KMS-11 (cell line): ENCODE measurements at regions not wholly inside any gene's neighbourhood (a gene's known extent, or its start where the extent isn't known, plus 50 kb on each side); places are given as distances from the start of the nearest gene placed in this dataset.

ENCODE experiments used
- H2AFZ ChIP-seq: fragments of 200-600 bp; sonication (generic); 2 replicates; pipeline ENCODE4 v1.6.1; 2016; ENCODE audit warnings: antibody characterized with exemption, mixed run types, low read depth
- H3K27ac ChIP-seq: fragments of 200-600 bp; sonication (generic); 2 replicates; pipeline ENCODE4 v1.6.1; 2016; ENCODE audit warnings: mild to moderate bottlenecking, mixed run types
- H3K27me3 ChIP-seq: fragments of 200-600 bp; sonication (generic); 2 replicates; pipeline ENCODE4 v1.6.1; 2017; ENCODE audit warnings: mild to moderate bottlenecking, low read depth, mixed run types, moderate library complexity; ENCODE audit not compliant: insufficient read depth
- H3K36me3 ChIP-seq: fragments of 200-600 bp; sonication (generic); 2 replicates; pipeline ENCODE4 v1.6.1; 2017; ENCODE audit warnings: mild to moderate bottlenecking, mixed run types; ENCODE audit not compliant: insufficient read depth
- H3K4me1 ChIP-seq: fragments of 200-600 bp; sonication (generic); 2 replicates; pipeline ENCODE4 v1.6.1; 2016; ENCODE audit warnings: mild to moderate bottlenecking, low read depth, mixed run types; ENCODE audit not compliant: poor library complexity, severe bottlenecking
- H3K4me2 ChIP-seq: fragments of 200-600 bp; sonication (generic); 2 replicates; pipeline ENCODE4 v1.7.0; 2016; ENCODE audit warnings: mild to moderate bottlenecking, mixed run types
- H3K4me3 ChIP-seq: fragments of 200-600 bp; sonication (generic); IDR thresholded peaks from 2 replicates; pipeline ENCODE4 v1.6.1; 2017; ENCODE audit warnings: low read depth, low read length, mixed read lengths; ENCODE audit not compliant: insufficient read depth
- H3K79me2 ChIP-seq: fragments of 200-600 bp; sonication (generic); 2 replicates; pipeline ENCODE4 v1.6.1; 2016; ENCODE audit warnings: low read depth, mixed run types; ENCODE audit not compliant: insufficient read depth
- H3K9ac ChIP-seq: fragments of 200-600 bp; sonication (generic); 2 replicates; pipeline ENCODE4 v1.6.1; 2016; ENCODE audit warnings: mild to moderate bottlenecking, mixed run types
- H4K20me1 ChIP-seq: fragments of 200-600 bp; sonication (generic); 2 replicates; pipeline ENCODE4 v1.6.1; 2016; ENCODE audit warnings: mild to moderate bottlenecking, mixed run types; ENCODE audit not compliant: insufficient read depth
- TF ChIP-seq, protein P1 (sequence below): fragments of 200-600 bp; sonication (generic); conservative IDR thresholded peaks from 2 replicates; pipeline ENCODE4 v1.6.1; 2017; ENCODE audit warnings: low read depth, mild to moderate bottlenecking, antibody characterized with exemption, low read length, moderate library complexity, mixed read lengths

GRCh38 chr7:109951565-109951928, 1139.4 kb upstream of the LRRN3 start:
- Histone ChIP-seq H3K27me3 (no peaks in the 10 kb centered on the region), H3K4me1 (no peaks in the 10 kb centered on the region), H3K27ac (no peak overlapping the region), H3K4me3 (no peak overlapping the region), H3K9ac (no peak overlapping the region), H3K36me3 (no peaks in the 10 kb centered on the region), H4K20me1 (no peaks in the 10 kb centered on the region), H2AFZ (no peak overlapping the region), H3K4me2 (no peak overlapping the region), H3K79me2 (no peaks in the 10 kb centered on the region)
- TF ChIP-seq, protein P1, sequence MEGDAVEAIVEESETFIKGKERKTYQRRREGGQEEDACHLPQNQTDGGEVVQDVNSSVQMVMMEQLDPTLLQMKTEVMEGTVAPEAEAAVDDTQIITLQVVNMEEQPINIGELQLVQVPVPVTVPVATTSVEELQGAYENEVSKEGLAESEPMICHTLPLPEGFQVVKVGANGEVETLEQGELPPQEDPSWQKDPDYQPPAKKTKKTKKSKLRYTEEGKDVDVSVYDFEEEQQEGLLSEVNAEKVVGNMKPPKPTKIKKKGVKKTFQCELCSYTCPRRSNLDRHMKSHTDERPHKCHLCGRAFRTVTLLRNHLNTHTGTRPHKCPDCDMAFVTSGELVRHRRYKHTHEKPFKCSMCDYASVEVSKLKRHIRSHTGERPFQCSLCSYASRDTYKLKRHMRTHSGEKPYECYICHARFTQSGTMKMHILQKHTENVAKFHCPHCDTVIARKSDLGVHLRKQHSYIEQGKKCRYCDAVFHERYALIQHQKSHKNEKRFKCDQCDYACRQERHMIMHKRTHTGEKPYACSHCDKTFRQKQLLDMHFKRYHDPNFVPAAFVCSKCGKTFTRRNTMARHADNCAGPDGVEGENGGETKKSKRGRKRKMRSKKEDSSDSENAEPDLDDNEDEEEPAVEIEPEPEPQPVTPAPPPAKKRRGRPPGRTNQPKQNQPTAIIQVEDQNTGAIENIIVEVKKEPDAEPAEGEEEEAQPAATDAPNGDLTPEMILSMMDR = no peak

- H3K27me3 ChIP-seq = no peaks in the 10 kb centered on the region
- H2AFZ ChIP-seq = no peak overlapping the region
- no peak overlapping the region for H3K4me3 ChIP-seq
- H3K4me1 ChIP-seq = no peaks in the 10 kb centered on the region
- no peak overlapping the region for H3K9ac ChIP-seq
- H3K79me2 ChIP-seq = no peaks in the 10 kb centered on the region
- no peaks in the 10 kb centered on the region for H3K36me3 ChIP-seq
- no peaks in the 10 kb centered on the region for H4K20me1 ChIP-seq
- H3K4me2 ChIP-seq = no peak overlapping the region
- TF ChIP-seq, protein P1 = no peak
- no peak overlapping the region for H3K27ac ChIP-seq
Measured at GRCh38 chr7:109955986-109956385, 1134.9 kb upstream of the LRRN3 start.

DNA sequence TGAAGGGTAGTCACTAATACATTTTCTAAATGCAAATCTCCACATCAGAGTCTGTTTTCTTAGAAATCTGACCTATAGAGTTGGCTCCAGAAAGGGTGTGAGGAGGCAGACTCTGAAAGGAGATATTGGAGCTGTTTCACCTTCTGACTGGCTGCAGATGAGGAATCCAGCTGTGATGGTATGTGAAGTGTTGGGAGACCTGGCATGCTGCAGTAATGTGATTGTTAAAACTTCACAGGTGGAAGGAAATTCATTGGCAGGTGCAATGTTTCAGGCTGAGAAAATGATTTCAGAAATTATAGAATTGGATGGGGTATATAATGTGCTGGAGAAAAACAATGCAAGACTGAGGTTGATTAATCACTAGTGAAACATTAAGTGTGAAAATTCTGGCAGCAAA, 1134.0 kb upstream of the LRRN3 start:
- Histone ChIP-seq H3K27ac (no peak overlapping the region), H3K4me1 (no peaks in the 10 kb centered on the region), H4K20me1 (no peaks in the 10 kb centered on the region), H3K27me3 (no peaks in the 10 kb centered on the region), H3K36me3 (no peaks in the 10 kb centered on the region), H3K4me2 (no peak overlapping the region), H3K9ac (no peak overlapping the region), H3K4me3 (no peak overlapping the region), H3K79me2 (no peaks in the 10 kb centered on the region), H2AFZ (no peak overlapping the region)
- TF ChIP-seq, protein P1 = no peak

- no peaks in the 10 kb centered on the region for H3K4me1 ChIP-seq
- no peak overlapping the region for H3K4me3 ChIP-seq
- no peak overlapping the region for H3K9ac ChIP-seq
- no peaks in the 10 kb centered on the region for H3K27me3 ChIP-seq
- TF ChIP-seq, protein P1 = no peak
- no peaks in the 10 kb centered on the region for H4K20me1 ChIP-seq
- H3K27ac ChIP-seq = no peak overlapping the region
- no peaks in the 10 kb centered on the region for H3K36me3 ChIP-seq
- H2AFZ ChIP-seq = no peak overlapping the region
- H3K79me2 ChIP-seq = no peaks in the 10 kb centered on the region
- no peak overlapping the region for H3K4me2 ChIP-seq
Measured at GRCh38 chr7:109963741-109964140, 1127.2 kb upstream of the LRRN3 start.

DNA sequence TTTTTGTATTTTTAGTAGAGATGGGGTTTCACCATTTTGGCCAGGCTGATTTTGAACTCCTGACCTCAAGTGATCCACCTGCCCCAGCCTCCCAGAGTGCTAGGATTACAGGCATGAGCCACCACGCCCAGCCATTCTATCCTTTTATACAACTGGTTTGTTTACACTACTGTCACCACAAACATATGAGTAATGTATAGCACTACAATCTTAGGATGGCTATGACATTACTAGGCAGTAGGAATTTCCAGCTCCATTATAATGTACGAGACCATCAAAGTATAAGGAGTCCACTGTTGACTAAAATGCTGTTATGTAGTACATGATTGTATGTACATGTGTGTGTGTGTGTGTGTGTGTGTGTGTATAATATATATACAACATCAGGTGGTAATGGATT, 1126.1 kb upstream of the LRRN3 start:
- TF ChIP-seq, protein P1 = no peak
- H3K27me3 ChIP-seq = no peaks in the 10 kb centered on the region
- no peak overlapping the region for H3K27ac ChIP-seq

More for the DNA sequence above, 1126.1 kb upstream of the LRRN3 start:
- Histone ChIP-seq H3K4me3 (no peak overlapping the region), H3K4me1 (no peaks in the 10 kb centered on the region), H4K20me1 (no peaks in the 10 kb centered on the region), H3K9ac (no peak overlapping the region), H2AFZ (no peak overlapping the region), H3K4me2 (no peak overlapping the region), H3K79me2 (no peaks in the 10 kb centered on the region), H3K36me3 (no peaks in the 10 kb centered on the region)
